Activated T-helper 1 cell treated with anti-CD3 and anti-CD28 coated beads, Interleukin-12 subunit alpha, Interleukin-12 subunit beta, Interleukin-2, Interleukin-4 antibody, amounts not matched to agents 30 ng/mL and 10 ng/mL and 1 ng/mL, durations not matched to agents 14 hours and 24 hours and 36 hours (primary cell): ENCODE measurements at regions not wholly inside any gene's neighbourhood (a gene's known extent, or its start where the extent isn't known, plus 50 kb on each side); places are given as distances from the start of the nearest gene placed in this dataset.
"Not testable (repeated sequence)": the region's sequence is repeated elsewhere in the genome, so short reads cannot be mapped to it uniquely, and the experiment has no call there.

Experiments used
- DNase-seq: peaks from one replicate; pipeline ENCODE4 v3.0.0; 2021; ENCODE audit warnings: low spot score
- H3K27ac Mint-ChIP-seq: one replicate; pipeline ENCODE4 v1.8.0; 2021; ENCODE audit warnings: mild to moderate bottlenecking, mixed read lengths
- H3K27me3 Mint-ChIP-seq: one replicate; pipeline ENCODE4 v1.8.0; 2022; ENCODE audit warnings: mild to moderate bottlenecking, moderate library complexity, mixed read lengths; ENCODE audit not compliant: insufficient read depth
- H3K36me3 Mint-ChIP-seq: one replicate; pipeline ENCODE4 v1.8.0; 2021; ENCODE audit warnings: low read depth, mixed read lengths
- H3K4me1 Mint-ChIP-seq: one replicate; pipeline ENCODE4 v1.8.0; 2021; ENCODE audit warnings: low read depth, mixed read lengths
- H3K4me3 Mint-ChIP-seq: one replicate; pipeline ENCODE4 v1.8.0; 2021; ENCODE audit warnings: mild to moderate bottlenecking, moderate library complexity, mixed read lengths
- H3K9me3 Mint-ChIP-seq: one replicate; pipeline ENCODE4 v1.8.0; 2021; ENCODE audit warnings: mixed read lengths
- intact Hi-C: fragments of 100-400 bp; cut with micrococcal nuclease; formaldehyde crosslinking; loops from one replicate; pipeline ENCODE4 v1.15.1; 2024

GRCh38 chr3:193023218-193023617 lies 105.6 kb upstream of the MB21D2 start:
- H3K4me1 Mint-ChIP-seq = no peaks in the 10 kb centered on the region
- H3K4me3 Mint-ChIP-seq = no peak overlapping the region
- no peaks in the 10 kb centered on the region for H3K36me3 Mint-ChIP-seq
- H3K27me3 Mint-ChIP-seq = peaks cover 11% of the 10 kb centered on the region
- H3K27ac Mint-ChIP-seq = no peak overlapping the region
- intact Hi-C loops = no loop called here
- no peak for DNase-seq
- no peaks in the 10 kb centered on the region for H3K9me3 Mint-ChIP-seq

GRCh38 chr3:193028258-193028657 lies 110.6 kb upstream of the MB21D2 start:
- Mint-ChIP-seq H3K4me1 (peaks cover 14% of the 10 kb centered on the region), H3K36me3 (no peaks in the 10 kb centered on the region), H3K27ac (no peak overlapping the region), H3K4me3 (no peak overlapping the region), H3K27me3 (peaks cover 7% of the 10 kb centered on the region), H3K9me3 (no peaks in the 10 kb centered on the region)
- no peak for DNase-seq
- intact Hi-C loops = no loop called here

- H3K36me3 Mint-ChIP-seq = no peaks in the 10 kb centered on the region
- no peaks in the 10 kb centered on the region for H3K9me3 Mint-ChIP-seq
- peaks cover 15% of the 10 kb centered on the region for H3K4me1 Mint-ChIP-seq
- H3K4me3 Mint-ChIP-seq = no peak overlapping the region
- no peak for DNase-seq
- no peak overlapping the region for H3K27ac Mint-ChIP-seq
- peaks cover 7% of the 10 kb centered on the region for H3K27me3 Mint-ChIP-seq
- intact Hi-C loops = no loop called here
These were observed 112.1 kb upstream of the MB21D2 start for GRCh38 chr3:193029800-193030199.

GRCh38 chr3:193030276-193030675 lies 112.6 kb upstream of the MB21D2 start:
- Mint-ChIP-seq H3K36me3 (no peaks in the 10 kb centered on the region), H3K27me3 (peaks cover 7% of the 10 kb centered on the region), H3K4me1 (peaks cover 15% of the 10 kb centered on the region), H3K27ac (no peak overlapping the region), H3K9me3 (no peaks in the 10 kb centered on the region), H3K4me3 (no peak overlapping the region)
- intact Hi-C loops = no loop called here
- DNase-seq = no peak

GRCh38 chr3:193031911-193032310 lies 114.3 kb upstream of the MB21D2 start:
- Mint-ChIP-seq H3K36me3 (no peaks in the 10 kb centered on the region), H3K27ac (no peak overlapping the region), H3K4me1 (peaks cover 15% of the 10 kb centered on the region), H3K27me3 (peaks cover 4% of the 10 kb centered on the region), H3K4me3 (no peak overlapping the region), H3K9me3 (no peaks in the 10 kb centered on the region)
- intact Hi-C loops = no loop called here
- DNase-seq = no peak

- intact Hi-C loops = no loop called here
- H3K27me3 Mint-ChIP-seq = no peaks in the 10 kb centered on the region
These were observed 115.6 kb upstream of the MB21D2 start for GRCh38 chr3:193033226-193033780.

GRCh38 chr3:193037828-193038227 lies 120.2 kb upstream of the MB21D2 start:
- H3K27me3 Mint-ChIP-seq, H3K27ac Mint-ChIP-seq, DNase-seq, H3K9me3 Mint-ChIP-seq, H3K36me3 Mint-ChIP-seq, intact Hi-C loops, H3K4me3 Mint-ChIP-seq: not testable (repeated sequence)
- H3K4me1 Mint-ChIP-seq = peaks cover 14% of the 10 kb centered on the region

More at GRCh38 chr3:193033226-193033780, 115.6 kb upstream of the MB21D2 start:
- peaks cover 15% of the 10 kb centered on the region for H3K4me1 Mint-ChIP-seq
- H3K9me3 Mint-ChIP-seq = peaks cover 6% of the 10 kb centered on the region
- no peak overlapping the region for H3K27ac Mint-ChIP-seq
- no peak for DNase-seq
- H3K4me3 Mint-ChIP-seq = no peak overlapping the region
- H3K36me3 Mint-ChIP-seq = no peaks in the 10 kb centered on the region

- Mint-ChIP-seq H3K4me1 (peaks cover 10% of the 10 kb centered on the region), H3K4me3 (no peak overlapping the region), H3K9me3 (peaks cover 6% of the 10 kb centered on the region), H3K36me3 (no peaks in the 10 kb centered on the region), H3K27ac (no peak overlapping the region), H3K27me3 (peaks cover 2% of the 10 kb centered on the region)
- intact Hi-C loops = no loop called here
- no peak for DNase-seq
These were observed 121.4 kb upstream of the MB21D2 start for GRCh38 chr3:193039058-193039457.

GRCh38 chr3:193040836-193041672 lies 123.4 kb upstream of the MB21D2 start:
- Mint-ChIP-seq H3K4me3 (no peak overlapping the region), H3K36me3 (no peaks in the 10 kb centered on the region), H3K27ac (no peak overlapping the region), H3K9me3 (peaks cover 6% of the 10 kb centered on the region), H3K4me1 (peaks cover 10% of the 10 kb centered on the region), H3K27me3 (peaks cover 8% of the 10 kb centered on the region)
- intact Hi-C loops = loop anchor here (1.0 to 5.0 kb wide), 9 partner anchors 84 to 574 kb away; partner anchors contain the start of gene MB21D2
- DNase-seq = no peak

- Mint-ChIP-seq H3K4me3 (no peak overlapping the region), H3K36me3 (no peaks in the 10 kb centered on the region), H3K27me3 (peaks cover 12% of the 10 kb centered on the region), H3K4me1 (no peaks in the 10 kb centered on the region), H3K9me3 (no peaks in the 10 kb centered on the region), H3K27ac (no peak overlapping the region)
- intact Hi-C loops = no loop called here
- no peak for DNase-seq
These were observed 128.7 kb upstream of the MB21D2 start for GRCh38 chr3:193046371-193046770.

GRCh38 chr3:193047461-193047860 lies 129.8 kb upstream of the MB21D2 start:
- H3K36me3 Mint-ChIP-seq, H3K27ac Mint-ChIP-seq, intact Hi-C loops, H3K9me3 Mint-ChIP-seq, DNase-seq, H3K4me3 Mint-ChIP-seq, H3K4me1 Mint-ChIP-seq: not testable (repeated sequence)
- H3K27me3 Mint-ChIP-seq = peaks cover 12% of the 10 kb centered on the region

GRCh38 chr3:193048127-193048526 lies 130.5 kb upstream of the MB21D2 start:
- Mint-ChIP-seq H3K9me3 (no peaks in the 10 kb centered on the region), H3K27me3 (peaks cover 12% of the 10 kb centered on the region), H3K27ac (no peak overlapping the region), H3K4me1 (no peaks in the 10 kb centered on the region), H3K36me3 (no peaks in the 10 kb centered on the region), H3K4me3 (no peak overlapping the region)
- DNase-seq = no peak
- intact Hi-C loops = no loop called here

GRCh38 chr3:193049935-193050334 lies 132.3 kb upstream of the MB21D2 start:
- no peak for DNase-seq
- H3K27ac Mint-ChIP-seq = no peak overlapping the region
- no peak overlapping the region for H3K4me3 Mint-ChIP-seq
- no peaks in the 10 kb centered on the region for H3K4me1 Mint-ChIP-seq
- intact Hi-C loops = no loop called here
- H3K9me3 Mint-ChIP-seq = no peaks in the 10 kb centered on the region
- H3K27me3 Mint-ChIP-seq = peaks cover 12% of the 10 kb centered on the region
- no peaks in the 10 kb centered on the region for H3K36me3 Mint-ChIP-seq
